SJSA1 (cell line): ENCODE measurements at regions not wholly inside any gene's neighbourhood (a gene's known extent, or its start where the extent isn't known, plus 50 kb on each side); places are given as distances from the start of the nearest gene placed in this dataset.
"Not testable (repeated sequence)": the region's sequence is repeated elsewhere in the genome, so short reads cannot be mapped to it uniquely, and the experiment has no call there.

Source experiments
- DNase-seq, 2 experiments: peaks; one replicate each; pipeline ENCODE4 v3.0.0-alpha.2; 2015 to 2020; ENCODE audit warnings: low spot score in 2 of 2, low read depth in 1 of 2
- H3K27ac ChIP-seq: fragments of 250-450 bp; sonication (Bioruptor Pico); 2 replicates; pipeline ENCODE4 v1.5.1; 2020; ENCODE audit warnings: mild to moderate bottlenecking, moderate library complexity
- H3K27me3 ChIP-seq: fragments of 250-450 bp; sonication (Bioruptor Pico); replicated peaks from 2 replicates; pipeline ENCODE4 v1.5.1; 2020; ENCODE audit warnings: mild to moderate bottlenecking, moderate library complexity
- H3K36me3 ChIP-seq: fragments of 250-450 bp; sonication (Bioruptor Pico); 2 replicates; pipeline ENCODE4 v1.5.1; 2020; ENCODE audit warnings: mild to moderate bottlenecking
- H3K4me1 ChIP-seq: fragments of 250-450 bp; sonication (Bioruptor Pico); replicated peaks from 2 replicates; pipeline ENCODE4 v1.6.1; 2021; ENCODE audit warnings: mild to moderate bottlenecking
- H3K4me3 ChIP-seq: fragments of 250-450 bp; sonication (Bioruptor Pico); 2 replicates; pipeline ENCODE4 v1.5.1; 2020; ENCODE audit warnings: mild to moderate bottlenecking
- H3K9me3 ChIP-seq: fragments of 250-450 bp; sonication (Bioruptor Pico); replicated peaks from 2 replicates; pipeline ENCODE4 v1.5.1; 2020; ENCODE audit warnings: mild to moderate bottlenecking

DNA sequence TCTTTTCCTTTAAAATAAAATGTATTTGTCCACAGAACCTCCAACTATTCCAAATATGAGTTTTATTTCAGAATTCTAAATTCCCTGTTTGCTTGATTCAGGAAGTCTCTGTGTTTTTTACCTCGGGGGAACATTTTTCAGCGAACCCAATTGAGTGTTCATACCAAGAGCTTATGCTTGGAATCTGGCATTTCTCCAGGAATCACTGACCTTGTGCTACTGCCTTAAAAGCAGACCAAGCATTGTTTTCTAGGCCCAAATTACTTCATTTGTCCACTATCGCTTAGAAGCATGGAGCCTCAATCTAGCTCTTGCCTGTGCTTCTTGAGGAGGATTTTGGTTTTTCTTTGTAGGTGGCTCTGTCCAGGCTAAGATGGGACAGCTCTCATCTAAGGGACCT lies 59.4 kb downstream of the EBLN1 start:
- no peaks in the 10 kb centered on the region for H3K4me1 ChIP-seq
- no peak overlapping the region for H3K27ac ChIP-seq
- H3K36me3 ChIP-seq = no peaks in the 10 kb centered on the region
- H3K9me3 ChIP-seq = no peaks in the 10 kb centered on the region
- H3K4me3 ChIP-seq = no peak overlapping the region
- no peak for DNase-seq
- no peaks in the 10 kb centered on the region for H3K27me3 ChIP-seq

DNA sequence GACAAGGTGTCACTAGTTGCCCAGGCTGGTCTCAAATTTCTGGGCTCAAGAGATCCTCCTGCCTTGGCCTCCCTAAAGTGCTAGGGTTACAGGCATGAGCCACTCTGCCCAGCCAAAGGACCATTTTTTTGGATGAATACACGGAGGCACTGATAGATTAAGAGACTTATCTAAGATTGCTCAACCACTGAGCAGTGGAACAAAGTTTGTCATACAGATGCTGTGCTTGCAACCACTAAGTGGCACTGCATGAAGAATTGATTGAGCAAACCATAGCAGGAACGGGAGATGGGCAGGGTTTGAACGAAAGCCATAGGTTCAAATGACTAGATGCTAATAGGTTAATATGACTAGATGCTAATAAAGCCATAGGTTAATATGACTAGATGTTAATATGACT lies 61.1 kb downstream of the EBLN1 start:
- Histone ChIP-seq H3K36me3 (no peaks in the 10 kb centered on the region), H3K27ac (no peak overlapping the region), H3K9me3 (no peaks in the 10 kb centered on the region), H3K4me1 (no peaks in the 10 kb centered on the region), H3K27me3 (no peaks in the 10 kb centered on the region), H3K4me3 (no peak overlapping the region)
- DNase-seq = no peak

GRCh38 chr10:22152403-22152802 lies 65.4 kb downstream of the EBLN1 start:
- no peaks in the 10 kb centered on the region for H3K36me3 ChIP-seq
- DNase-seq = no peak
- no peaks in the 10 kb centered on the region for H3K9me3 ChIP-seq
- no peaks in the 10 kb centered on the region for H3K27me3 ChIP-seq
- H3K4me3 ChIP-seq = no peak overlapping the region
- no peak overlapping the region for H3K27ac ChIP-seq
- no peaks in the 10 kb centered on the region for H3K4me1 ChIP-seq

GRCh38 chr10:22150842-22151241 lies 67.0 kb downstream of the EBLN1 start:
- DNase-seq = no peak
- no peaks in the 10 kb centered on the region for H3K36me3 ChIP-seq
- no peaks in the 10 kb centered on the region for H3K27me3 ChIP-seq
- H3K4me3 ChIP-seq = no peak overlapping the region
- no peaks in the 10 kb centered on the region for H3K4me1 ChIP-seq
- H3K9me3 ChIP-seq = no peaks in the 10 kb centered on the region
- H3K27ac ChIP-seq = no peak overlapping the region

DNA sequence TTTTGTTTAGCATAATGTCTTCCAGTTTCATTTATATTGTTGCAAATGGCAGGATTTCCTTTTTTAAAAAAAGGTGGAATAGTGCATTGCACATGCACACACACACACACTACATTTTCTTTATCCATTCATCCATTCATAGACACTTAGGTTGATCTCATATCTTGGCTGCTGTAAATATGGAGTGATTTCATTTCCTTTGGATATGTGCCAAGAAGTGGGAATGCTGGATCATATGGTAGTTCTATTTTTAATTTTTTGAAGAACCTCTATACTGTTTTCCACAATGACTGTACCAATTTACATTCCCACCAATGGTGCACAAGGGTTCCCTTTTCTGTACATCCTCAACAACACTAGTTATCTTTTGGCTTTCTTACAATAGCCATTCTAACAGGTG lies 68.9 kb downstream of the EBLN1 start:
- DNase-seq = no peak
- no peaks in the 10 kb centered on the region for H3K36me3 ChIP-seq
- H3K4me3 ChIP-seq = no peak overlapping the region
- no peak overlapping the region for H3K27ac ChIP-seq
- H3K4me1 ChIP-seq = no peaks in the 10 kb centered on the region
- no peaks in the 10 kb centered on the region for H3K9me3 ChIP-seq
- H3K27me3 ChIP-seq = no peaks in the 10 kb centered on the region

GRCh38 chr10:22145873-22146272 lies 71.9 kb downstream of the EBLN1 start:
- not testable (repeated sequence) for H3K27me3 ChIP-seq, H3K9me3 ChIP-seq, H3K4me1 ChIP-seq, H3K4me3 ChIP-seq, H3K36me3 ChIP-seq, DNase-seq, H3K27ac ChIP-seq

GRCh38 chr10:22137542-22137941 lies 80.3 kb downstream of the EBLN1 start:
- no peak overlapping the region for H3K27ac ChIP-seq
- H3K27me3 ChIP-seq = no peaks in the 10 kb centered on the region
- H3K36me3 ChIP-seq = no peaks in the 10 kb centered on the region
- H3K9me3 ChIP-seq = no peaks in the 10 kb centered on the region
- no peaks in the 10 kb centered on the region for H3K4me1 ChIP-seq
- no peak for DNase-seq
- H3K4me3 ChIP-seq = no peak overlapping the region

DNA sequence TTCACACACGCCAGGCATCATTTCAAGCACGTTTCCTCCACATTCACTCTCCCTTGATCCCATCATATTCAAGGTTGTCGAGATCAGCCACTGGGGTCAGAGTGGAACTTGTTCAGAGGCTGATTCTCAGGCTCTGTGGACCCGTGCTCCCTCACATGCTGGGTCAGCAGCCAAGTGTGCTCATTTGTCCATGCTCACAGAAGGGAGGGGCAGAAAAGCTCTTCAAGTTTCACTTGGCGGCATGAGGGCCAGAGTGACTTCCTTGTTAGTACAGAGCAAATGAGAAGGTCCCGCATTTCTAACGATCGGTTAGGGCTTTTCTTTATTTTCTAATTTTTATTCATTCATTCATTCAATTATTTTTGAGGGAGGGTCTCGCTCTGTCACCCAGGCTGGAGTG lies 82.2 kb downstream of the EBLN1 start:
- H3K4me3 ChIP-seq = no peak overlapping the region
- H3K36me3 ChIP-seq = no peaks in the 10 kb centered on the region
- H3K9me3 ChIP-seq = no peaks in the 10 kb centered on the region
- H3K27ac ChIP-seq = no peak overlapping the region
- no peaks in the 10 kb centered on the region for H3K27me3 ChIP-seq
- H3K4me1 ChIP-seq = no peaks in the 10 kb centered on the region
- DNase-seq = no peak

DNA sequence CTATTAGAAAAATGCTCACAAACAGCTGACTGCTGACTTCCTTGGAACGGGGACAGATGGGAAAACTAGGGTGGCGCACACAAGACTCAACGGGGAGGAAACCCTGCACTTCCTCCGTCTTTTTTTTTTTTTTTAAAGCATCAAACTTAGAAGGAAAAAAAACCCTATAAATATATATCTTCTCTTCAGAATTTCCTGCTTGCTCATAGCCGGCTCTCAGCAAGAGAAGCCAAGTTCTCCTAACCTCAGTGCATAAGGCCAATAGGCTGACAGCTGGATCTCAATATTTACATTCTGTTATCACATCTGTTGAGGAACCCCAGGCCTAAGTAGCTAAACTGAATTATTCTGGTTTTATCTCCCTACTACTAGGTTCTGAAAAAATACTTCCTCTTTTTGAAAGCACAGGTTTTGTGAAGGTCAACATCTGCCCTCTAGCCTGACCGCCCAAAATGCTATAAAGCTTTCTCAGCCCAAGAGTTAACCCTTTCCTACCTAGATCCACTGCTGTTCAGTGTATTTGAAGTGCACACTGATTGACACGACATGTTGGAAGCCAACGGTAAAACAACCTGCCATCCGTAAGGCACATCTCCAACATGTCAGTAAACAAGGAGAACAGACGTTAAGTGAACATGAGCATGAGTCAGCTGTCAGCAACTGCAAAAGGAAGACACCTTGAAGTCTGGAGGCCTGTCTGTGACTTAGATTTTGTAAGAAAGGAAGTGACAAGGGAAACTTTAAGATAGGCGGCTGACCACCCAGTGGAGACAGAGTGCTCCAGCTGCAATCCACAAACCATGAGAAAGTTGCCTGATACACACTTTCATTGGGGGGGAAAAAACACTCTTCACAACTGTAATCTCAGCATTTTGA lies 83.8 kb downstream of the EBLN1 start:
- Histone ChIP-seq H3K27me3 (no peaks in the 10 kb centered on the region), H3K27ac (no peak overlapping the region), H3K4me3 (no peak overlapping the region), H3K36me3 (no peaks in the 10 kb centered on the region), H3K4me1 (no peaks in the 10 kb centered on the region), H3K9me3 (no peaks in the 10 kb centered on the region)
- no peak for DNase-seq

- H3K4me3 ChIP-seq, DNase-seq, H3K4me1 ChIP-seq, H3K9me3 ChIP-seq, H3K27me3 ChIP-seq, H3K36me3 ChIP-seq, H3K27ac ChIP-seq: not testable (repeated sequence)
Observed at GRCh38 chr10:22130824-22131223, 87.0 kb downstream of the EBLN1 start.

DNA sequence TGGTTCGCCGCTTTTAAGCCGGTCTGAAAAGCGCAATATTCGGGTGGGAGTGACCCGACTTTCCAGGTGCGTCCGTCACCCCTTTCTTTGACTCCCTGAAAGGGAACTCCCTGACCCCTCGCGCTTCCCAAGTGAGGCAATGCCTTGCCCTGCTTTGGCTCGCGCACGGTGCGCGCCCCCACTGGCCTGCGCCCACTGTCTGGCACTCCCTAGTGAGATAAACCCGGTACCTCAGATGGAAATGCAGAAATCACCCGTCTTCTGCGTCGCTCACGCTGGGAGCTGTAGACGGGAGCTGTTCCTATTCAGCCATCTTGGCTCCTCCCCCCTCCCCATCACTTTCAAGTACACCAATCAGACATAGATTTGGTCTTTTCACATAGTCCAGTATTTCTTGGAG lies 88.2 kb downstream of the EBLN1 start:
- not testable (repeated sequence) for H3K36me3 ChIP-seq, H3K4me3 ChIP-seq

DNA sequence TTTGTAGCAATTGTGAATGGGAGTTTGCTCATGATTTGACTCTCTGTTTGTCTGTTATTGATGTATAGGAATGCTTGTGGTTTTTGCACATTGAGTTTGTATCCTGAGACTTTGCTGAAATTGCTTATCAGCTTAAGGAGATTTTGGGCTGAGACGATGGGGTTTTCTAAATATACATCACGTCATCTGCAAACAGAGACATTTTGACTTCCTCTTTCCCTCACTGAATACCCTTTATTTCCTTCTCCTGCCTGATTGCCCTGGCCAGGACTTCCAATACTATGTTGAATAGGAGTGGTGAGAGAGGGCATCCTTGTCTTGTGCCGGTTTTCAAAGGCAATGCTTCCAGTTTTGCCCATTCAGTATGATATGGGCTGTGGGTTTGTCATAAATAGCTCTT lies 96.6 kb downstream of the EBLN1 start:
- DNase-seq, H3K27me3 ChIP-seq, H3K36me3 ChIP-seq: not testable (repeated sequence)

More for the DNA sequence above, 88.2 kb downstream of the EBLN1 start:
- H3K9me3 ChIP-seq, H3K27ac ChIP-seq, H3K27me3 ChIP-seq, H3K4me1 ChIP-seq, DNase-seq: not testable (repeated sequence)

GRCh38 chr10:22120072-22120471 lies 97.7 kb downstream of the EBLN1 start:
- H3K4me1 ChIP-seq, H3K36me3 ChIP-seq, H3K27me3 ChIP-seq, DNase-seq, H3K9me3 ChIP-seq, H3K4me3 ChIP-seq, H3K27ac ChIP-seq: not testable (repeated sequence)

More for the DNA sequence above, 96.6 kb downstream of the EBLN1 start:
- H3K9me3 ChIP-seq, H3K4me1 ChIP-seq, H3K27ac ChIP-seq, H3K4me3 ChIP-seq: not testable (repeated sequence)

DNA sequence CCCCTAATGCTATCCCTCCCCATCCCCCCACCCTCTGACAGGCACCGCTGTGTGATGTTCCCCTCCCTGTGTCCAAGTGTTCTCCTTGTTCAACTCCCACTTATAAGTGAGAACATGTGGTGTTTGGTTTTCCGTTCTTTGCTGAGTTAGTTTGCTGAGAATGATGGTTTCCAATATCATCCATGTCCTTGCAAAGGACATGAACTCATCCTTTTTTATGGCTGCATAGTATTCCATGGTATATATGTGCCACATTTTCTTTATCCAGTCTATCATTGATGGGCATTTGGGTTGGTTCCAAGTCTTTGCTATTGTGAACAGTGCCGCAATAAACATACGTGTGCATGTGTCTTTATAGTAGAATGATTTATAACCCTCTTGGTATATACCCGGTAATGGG lies 98.2 kb downstream of the EBLN1 start:
- H3K4me3 ChIP-seq, H3K27me3 ChIP-seq, H3K36me3 ChIP-seq, H3K27ac ChIP-seq, H3K9me3 ChIP-seq, H3K4me1 ChIP-seq, DNase-seq: not testable (repeated sequence)

DNA sequence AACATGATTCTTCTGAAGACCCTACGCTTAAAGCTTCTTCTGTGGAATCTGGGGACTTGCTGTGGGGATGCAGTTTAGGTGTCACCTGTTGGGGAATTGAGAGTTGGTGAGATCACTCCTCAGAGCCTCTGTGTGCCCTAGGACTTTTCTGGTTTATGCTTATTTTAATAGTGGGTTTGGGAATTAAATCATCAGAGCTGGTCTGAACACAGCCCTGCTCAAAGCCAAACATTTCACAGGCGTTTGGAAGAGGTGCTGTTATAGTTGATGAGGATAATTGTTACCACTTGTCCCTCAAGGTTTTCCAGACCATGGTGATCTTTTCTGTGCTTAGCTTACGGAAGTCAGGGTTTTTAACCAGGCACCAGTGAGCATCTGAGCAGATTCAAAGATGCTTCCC lies 106.1 kb downstream of the EBLN1 start:
- DNase-seq = no peak
- H3K27me3 ChIP-seq = 0 out of 2 replicates have a peak, but pooled peaks cover 4% of the 10 kb centered on the region
- no peaks in the 10 kb centered on the region for H3K9me3 ChIP-seq
- H3K36me3 ChIP-seq = no peaks in the 10 kb centered on the region
- H3K4me1 ChIP-seq = no peaks in the 10 kb centered on the region
- H3K4me3 ChIP-seq = no peak overlapping the region
- H3K27ac ChIP-seq = no peak overlapping the region
